LoVo (cell line): ENCODE measurements at regions not wholly inside any gene's neighbourhood (a gene's known extent, or its start where the extent isn't known, plus 50 kb on each side); places are given as distances from the start of the nearest gene placed in this dataset.

ENCODE experiments used
- DNase-seq: peaks from one replicate; pipeline ENCODE4 v3.0.0-alpha.2; 2016; ENCODE audit warnings: low spot score

GRCh38 chrX:69226459-69227158 is 61.4 kb upstream of the PJA1 start:
- DNase-seq, result no peak

- peak; percentile 60 for DNase-seq
Observed at GRCh38 chrX:69222103-69223090, 57.1 kb upstream of the PJA1 start.

- DNase-seq, result no peak
Observed at GRCh38 chrX:69221239-69222102, 56.2 kb upstream of the PJA1 start.

GRCh38 chrX:69218407-69218997 is 53.2 kb upstream of the PJA1 start:
- no peak for DNase-seq

- no peak for DNase-seq
Observed at GRCh38 chrX:69216911-69217310, 51.7 kb upstream of the PJA1 start.

GRCh38 chrX:69216446-69216845 is 51.2 kb upstream of the PJA1 start:
- no peak for DNase-seq

GRCh38 chrX:69215161-69215875 is 50.1 kb upstream of the PJA1 start:
- DNase-seq, result no peak
